ENCODE measurements at regions not wholly inside any gene's neighbourhood (a gene's known extent, or its start where the extent isn't known, plus 50 kb on each side); places are given as distances from the start of the nearest gene placed in this dataset.

DNA sequence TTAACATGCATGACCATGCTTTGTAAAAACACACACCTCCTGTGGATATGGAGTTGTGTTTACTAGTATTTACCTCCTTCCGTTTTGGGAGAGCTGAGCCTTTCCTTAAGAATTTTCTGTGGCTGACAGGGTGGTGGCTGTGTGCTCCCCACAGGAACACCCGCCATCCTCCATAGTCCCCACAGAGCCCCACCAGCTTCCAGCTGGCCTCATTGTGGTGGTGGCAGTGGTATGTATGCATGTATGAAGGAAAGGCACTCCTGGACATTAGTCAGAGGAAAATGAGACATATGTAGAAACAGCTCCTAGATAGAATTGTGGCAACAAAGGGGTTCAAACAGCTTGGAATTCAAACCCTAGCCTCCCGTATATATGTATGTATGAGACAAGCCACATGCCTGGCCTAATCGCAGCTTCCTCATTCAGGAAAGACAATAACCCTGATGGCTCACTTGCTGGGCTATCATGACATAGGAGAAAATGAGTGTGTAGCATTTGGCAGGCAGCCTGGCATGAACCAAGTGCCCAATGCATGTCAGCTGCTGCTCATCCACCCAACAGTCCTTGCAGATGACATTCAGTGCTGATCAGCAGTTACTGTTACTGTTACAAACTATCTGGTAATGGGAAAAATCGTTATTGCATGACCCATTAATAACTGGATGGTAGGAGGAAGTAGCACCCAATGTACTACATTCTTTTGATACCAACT, 459.7 kb downstream of the EBF1 start:
- Mint-ChIP-seq H3K9me3 (ENCODE audit: unreplicated experiment) (no peaks in the 10 kb centered on the region), H3K36me3 (ENCODE audit: unreplicated experiment) (no peaks in the 10 kb centered on the region), H3K27me3 (ENCODE audit: unreplicated experiment) (no peaks in the 10 kb centered on the region), H3K4me3 (ENCODE audit: unreplicated experiment) (no peak overlapping the region), H3K27ac (ENCODE audit: unreplicated experiment) (no peak overlapping the region), H3K4me1 (ENCODE audit: low read depth, unreplicated experiment) (peaks cover 7% of the 10 kb centered on the region)
- DNase-seq, result no peak
- TF ChIP-seq, protein P1, sequence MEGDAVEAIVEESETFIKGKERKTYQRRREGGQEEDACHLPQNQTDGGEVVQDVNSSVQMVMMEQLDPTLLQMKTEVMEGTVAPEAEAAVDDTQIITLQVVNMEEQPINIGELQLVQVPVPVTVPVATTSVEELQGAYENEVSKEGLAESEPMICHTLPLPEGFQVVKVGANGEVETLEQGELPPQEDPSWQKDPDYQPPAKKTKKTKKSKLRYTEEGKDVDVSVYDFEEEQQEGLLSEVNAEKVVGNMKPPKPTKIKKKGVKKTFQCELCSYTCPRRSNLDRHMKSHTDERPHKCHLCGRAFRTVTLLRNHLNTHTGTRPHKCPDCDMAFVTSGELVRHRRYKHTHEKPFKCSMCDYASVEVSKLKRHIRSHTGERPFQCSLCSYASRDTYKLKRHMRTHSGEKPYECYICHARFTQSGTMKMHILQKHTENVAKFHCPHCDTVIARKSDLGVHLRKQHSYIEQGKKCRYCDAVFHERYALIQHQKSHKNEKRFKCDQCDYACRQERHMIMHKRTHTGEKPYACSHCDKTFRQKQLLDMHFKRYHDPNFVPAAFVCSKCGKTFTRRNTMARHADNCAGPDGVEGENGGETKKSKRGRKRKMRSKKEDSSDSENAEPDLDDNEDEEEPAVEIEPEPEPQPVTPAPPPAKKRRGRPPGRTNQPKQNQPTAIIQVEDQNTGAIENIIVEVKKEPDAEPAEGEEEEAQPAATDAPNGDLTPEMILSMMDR (IDR thresholded peaks at IDR 0.05; ENCODE audit: partially characterized antibody, unreplicated experiment), result no peak

DNA sequence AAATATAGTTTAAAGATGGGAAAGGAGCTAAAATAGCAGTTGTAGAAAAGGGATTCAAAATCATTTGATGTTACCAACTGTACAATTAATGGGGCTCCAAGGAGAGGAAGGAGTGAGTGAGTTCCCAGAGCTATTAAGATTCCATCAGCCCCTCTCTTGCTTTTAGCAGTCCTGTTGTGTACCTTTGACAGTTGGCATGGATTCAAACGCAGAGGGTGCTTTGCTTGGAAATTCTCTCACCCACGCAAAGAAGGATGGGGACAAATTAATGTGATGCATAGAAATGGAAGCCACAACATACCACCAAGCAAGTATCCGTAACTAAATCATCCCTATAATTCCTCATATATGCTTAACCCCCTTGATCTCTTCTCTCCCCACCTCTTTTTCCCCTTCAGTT, 461.3 kb downstream of the EBF1 start:
- Mint-ChIP-seq H3K36me3 (ENCODE audit: unreplicated experiment) (no peaks in the 10 kb centered on the region), H3K4me1 (ENCODE audit: low read depth, unreplicated experiment) (peaks cover 5% of the 10 kb centered on the region), H3K4me3 (ENCODE audit: unreplicated experiment) (no peak overlapping the region), H3K27ac (ENCODE audit: unreplicated experiment) (no peak overlapping the region), H3K27me3 (ENCODE audit: unreplicated experiment) (no peaks in the 10 kb centered on the region), H3K9me3 (ENCODE audit: unreplicated experiment) (no peaks in the 10 kb centered on the region)
- TF ChIP-seq, protein P1 (IDR thresholded peaks at IDR 0.05; ENCODE audit: partially characterized antibody, unreplicated experiment), result no peak
- DNase-seq, result no peak

DNA sequence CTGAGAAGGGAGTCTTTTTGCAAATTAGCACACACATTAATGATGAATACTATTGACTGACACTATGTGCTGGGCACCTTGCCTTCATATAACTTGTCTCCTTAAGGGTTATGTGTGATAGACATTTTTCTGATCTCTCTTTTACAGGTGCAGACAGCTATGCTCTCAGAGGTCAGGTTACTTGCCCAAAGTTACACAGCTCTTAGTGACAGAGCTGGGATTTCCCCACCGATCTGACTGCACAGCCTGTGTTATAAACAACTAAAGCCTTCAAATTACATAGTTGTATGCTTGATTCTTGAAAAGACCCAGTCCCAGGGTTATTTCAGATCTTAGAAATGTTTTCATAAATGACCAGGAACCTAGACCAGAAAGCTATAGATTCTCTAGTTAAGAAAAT, 462.7 kb downstream of the EBF1 start:
- no peak overlapping the region for H3K27ac Mint-ChIP-seq (ENCODE audit: unreplicated experiment)
- H3K4me3 Mint-ChIP-seq (ENCODE audit: unreplicated experiment), result no peak overlapping the region
- TF ChIP-seq, protein P1 (IDR thresholded peaks at IDR 0.05; ENCODE audit: partially characterized antibody, unreplicated experiment), result no peak
- DNase-seq, result no peak
- H3K36me3 Mint-ChIP-seq (ENCODE audit: unreplicated experiment), result no peaks in the 10 kb centered on the region
- no peaks in the 10 kb centered on the region for H3K27me3 Mint-ChIP-seq (ENCODE audit: unreplicated experiment)
- no peaks in the 10 kb centered on the region for H3K4me1 Mint-ChIP-seq (ENCODE audit: low read depth, unreplicated experiment)
- no peaks in the 10 kb centered on the region for H3K9me3 Mint-ChIP-seq (ENCODE audit: unreplicated experiment)

DNA sequence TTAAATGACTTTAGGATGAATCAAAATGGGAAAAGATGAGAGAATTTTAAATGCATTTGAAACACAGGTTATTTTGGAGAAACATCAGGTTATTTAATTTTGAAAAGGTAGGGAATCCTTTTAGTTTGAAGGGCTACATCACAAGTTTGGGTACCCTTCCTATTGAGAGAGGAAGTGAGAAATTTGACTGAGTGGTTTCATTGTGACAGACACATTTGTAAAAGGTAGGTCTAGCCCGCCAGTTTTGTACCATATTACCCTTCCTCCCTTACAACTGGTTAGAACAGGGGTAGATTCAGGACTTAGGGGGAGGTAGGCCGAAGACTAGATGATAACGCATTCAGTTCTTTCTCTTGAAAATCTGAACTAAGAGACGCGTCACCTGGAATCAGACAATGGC, 464.2 kb downstream of the EBF1 start:
- no peak overlapping the region for H3K27ac Mint-ChIP-seq (ENCODE audit: unreplicated experiment)
- no peaks in the 10 kb centered on the region for H3K27me3 Mint-ChIP-seq (ENCODE audit: unreplicated experiment)
- H3K36me3 Mint-ChIP-seq (ENCODE audit: unreplicated experiment), result no peaks in the 10 kb centered on the region
- H3K9me3 Mint-ChIP-seq (ENCODE audit: unreplicated experiment), result no peaks in the 10 kb centered on the region
- TF ChIP-seq, protein P1 (IDR thresholded peaks at IDR 0.05; ENCODE audit: partially characterized antibody, unreplicated experiment), result no peak
- no peak for DNase-seq
- H3K4me3 Mint-ChIP-seq (ENCODE audit: unreplicated experiment), result no peak overlapping the region
- no peaks in the 10 kb centered on the region for H3K4me1 Mint-ChIP-seq (ENCODE audit: low read depth, unreplicated experiment)

DNA sequence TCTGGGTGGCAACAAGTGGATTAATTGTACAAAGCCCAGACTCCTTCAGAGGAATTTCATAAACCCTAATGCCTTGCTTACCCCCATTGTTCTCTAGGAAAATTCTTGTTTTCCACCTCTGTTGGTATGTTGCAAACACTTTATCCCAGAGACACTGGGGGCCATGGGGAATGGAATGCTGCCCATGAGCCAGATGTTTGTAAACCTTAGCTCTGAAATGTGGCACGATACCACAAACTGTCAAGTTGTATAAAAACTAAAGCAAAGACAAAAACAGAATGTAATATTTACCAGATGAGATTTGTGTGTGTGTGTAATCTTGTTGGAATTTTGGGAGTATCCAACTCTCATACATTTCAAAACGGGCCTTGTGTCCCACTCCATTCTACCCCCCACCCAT, 465.0 kb downstream of the EBF1 start:
- no peaks in the 10 kb centered on the region for H3K27me3 Mint-ChIP-seq (ENCODE audit: unreplicated experiment)
- TF ChIP-seq, protein P1 (IDR thresholded peaks at IDR 0.05; ENCODE audit: partially characterized antibody, unreplicated experiment), result no peak
- no peak overlapping the region for H3K27ac Mint-ChIP-seq (ENCODE audit: unreplicated experiment)

More for the DNA sequence above, 465.0 kb downstream of the EBF1 start:
- DNase-seq, result no peak
- Mint-ChIP-seq H3K9me3 (ENCODE audit: unreplicated experiment) (no peaks in the 10 kb centered on the region), H3K4me3 (ENCODE audit: unreplicated experiment) (no peak overlapping the region), H3K36me3 (ENCODE audit: unreplicated experiment) (no peaks in the 10 kb centered on the region), H3K4me1 (ENCODE audit: low read depth, unreplicated experiment) (no peaks in the 10 kb centered on the region)

Data from glutamatergic neuron (in vitro differentiated cells).